Trophoblast cell (in vitro differentiated cells and primary cell): ENCODE measurements at regions not wholly inside any gene's neighbourhood (a gene's known extent, or its start where the extent isn't known, plus 50 kb on each side); places are given as distances from the start of the nearest gene placed in this dataset.

Source experiments
- DNase-seq, 2 donors: peaks; one replicate each; pipeline ENCODE4 v3.0.0-alpha.2; 2016
- H2AFZ ChIP-seq: 2 replicates; pipeline ENCODE4 v1.6.1; 2013; ENCODE audit warnings: low read length, moderate library complexity, mild to moderate bottlenecking; ENCODE audit not compliant: insufficient read depth, poor library complexity
- H2AK5ac ChIP-seq: 2 replicates; pipeline ENCODE4 v1.6.1; 2013; ENCODE audit warnings: mild to moderate bottlenecking, low read length
- H2BK120ac ChIP-seq: 2 replicates; pipeline ENCODE4 v1.6.1; 2013; ENCODE audit warnings: low read length, mild to moderate bottlenecking, moderate library complexity; ENCODE audit not compliant: insufficient read depth, poor library complexity
- H2BK12ac ChIP-seq: 2 replicates; pipeline ENCODE4 v1.6.1; 2013; ENCODE audit warnings: mild to moderate bottlenecking, low read length, moderate library complexity
- H2BK5ac ChIP-seq: 2 replicates; pipeline ENCODE4 v1.6.1; 2013; ENCODE audit warnings: low read length, low read depth, moderate library complexity, mild to moderate bottlenecking; ENCODE audit not compliant: poor library complexity
- H3K14ac ChIP-seq: 2 replicates; pipeline ENCODE4 v1.6.1; 2013; ENCODE audit warnings: mild to moderate bottlenecking, low read length
- H3K18ac ChIP-seq: 2 replicates; pipeline ENCODE4 v1.6.1; 2013; ENCODE audit warnings: mild to moderate bottlenecking, low read length
- H3K23ac ChIP-seq: 2 replicates; pipeline ENCODE4 v1.6.1; 2013; ENCODE audit warnings: low read length
- H3K27ac ChIP-seq: 2 replicates; pipeline ENCODE4 v1.5.1; 2013; ENCODE audit warnings: low read depth, mild to moderate bottlenecking, inconsistent platforms, low read length, moderate library complexity
- H3K27me3 ChIP-seq: 2 replicates; pipeline ENCODE4 v1.6.1; 2013; ENCODE audit warnings: inconsistent platforms, mild to moderate bottlenecking, low read length, moderate library complexity; ENCODE audit not compliant: insufficient read depth
- H3K36me3 ChIP-seq, 2 experiments: 1 replicate in 1 of 2; 2 replicates in 1 of 2; pipeline ENCODE4 v1.6.1; 2013; ENCODE audit warnings: low read length in 2 of 2, mild to moderate bottlenecking in 2 of 2, moderate library complexity in 1 of 2; ENCODE audit not compliant: insufficient read depth in 2 of 2, control insufficient read depth in 1 of 2
- H3K4ac ChIP-seq: 2 replicates; pipeline ENCODE4 v1.6.1; 2013; ENCODE audit warnings: low read depth, mild to moderate bottlenecking, low read length, moderate library complexity
- H3K4me1 ChIP-seq, 2 experiments: 1 replicate in 1 of 2; 2 replicates in 1 of 2; pipeline ENCODE4 v1.6.1; 2013; ENCODE audit warnings: low read length in 2 of 2, mild to moderate bottlenecking in 2 of 2, moderate library complexity in 1 of 2; ENCODE audit not compliant: insufficient read depth in 2 of 2, control insufficient read depth in 1 of 2
- H3K4me2 ChIP-seq: 2 replicates; pipeline ENCODE4 v1.6.1; 2013; ENCODE audit warnings: inconsistent platforms, mild to moderate bottlenecking, low read length, moderate library complexity
- H3K4me3 ChIP-seq: 2 replicates; pipeline ENCODE4 v1.5.1; 2013; ENCODE audit warnings: mild to moderate bottlenecking, low read depth, low read length, inconsistent platforms
- H3K79me1 ChIP-seq: one replicate; pipeline ENCODE4 v1.6.1; 2013; ENCODE audit warnings: low read length
- H3K79me2 ChIP-seq: 2 replicates; pipeline ENCODE4 v1.6.1; 2013; ENCODE audit warnings: low read length, mild to moderate bottlenecking; ENCODE audit not compliant: control insufficient read depth, insufficient read depth, poor library complexity
- H3K9ac ChIP-seq: 2 replicates; pipeline ENCODE4 v1.6.1; 2013; ENCODE audit warnings: mild to moderate bottlenecking, low read length
- H3K9me3 ChIP-seq: 2 replicates; pipeline ENCODE4 v1.6.1; 2013; ENCODE audit warnings: low read depth, mild to moderate bottlenecking, control low read depth, inconsistent platforms, low read length; ENCODE audit not compliant: insufficient read depth
- H4K12ac ChIP-seq: 2 replicates; pipeline ENCODE4 v1.6.1; 2013; ENCODE audit warnings: low read depth, mild to moderate bottlenecking, low read length, moderate library complexity
- H4K8ac ChIP-seq: 2 replicates; pipeline ENCODE4 v1.6.1; 2013; ENCODE audit warnings: low read depth, mild to moderate bottlenecking, low read length, moderate library complexity
- H4K91ac ChIP-seq: one replicate; pipeline ENCODE4 v1.6.1; 2013; ENCODE audit warnings: low read depth, mild to moderate bottlenecking, low read length, moderate library complexity
- WGBS: extraction: QIAGEN DNeasy Blood & Tissue Kit; methylation state at CpG from one replicate; pipeline ENCODE4 v1.1.7; 2013; ENCODE audit warnings: missing lambda C conversion rate; ENCODE audit not compliant: insufficient read length, insufficient coverage; ENCODE audit errors: extremely low coverage; 5-methylcytosine and 5-hydroxymethylcytosine counted together

DNA sequence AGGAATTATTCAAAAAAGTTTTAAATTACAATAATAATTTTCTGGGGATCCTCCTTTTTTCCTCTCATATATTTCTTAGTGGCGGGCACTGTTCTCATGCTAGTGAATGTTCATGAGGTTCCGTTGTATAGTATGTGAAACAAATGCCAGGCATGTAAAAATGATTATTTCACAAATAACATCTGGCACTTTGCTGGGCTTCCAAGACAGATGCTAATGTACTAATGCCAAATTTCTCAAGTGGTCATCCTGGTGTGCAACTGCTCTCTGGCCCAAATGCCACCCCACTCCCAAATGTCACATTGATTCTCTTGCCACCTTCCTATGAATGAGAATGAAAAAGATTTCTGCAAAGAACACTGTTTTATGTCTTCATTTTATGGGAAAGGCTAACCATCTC lies 564.0 kb upstream of the GCFC2 start:
- Histone ChIP-seq H3K9me3 (no peaks in the 10 kb centered on the region), H2AK5ac (no peak overlapping the region), H3K4me2 (no peak overlapping the region), H4K12ac (no peak overlapping the region), H3K36me3 (no peaks in the 10 kb centered on the region), H4K8ac (no peak overlapping the region), H2BK120ac (no peak overlapping the region), H2AFZ (no peak overlapping the region), H2BK5ac (no peak overlapping the region), H3K23ac (no peak overlapping the region), H4K91ac (no peak overlapping the region), H3K27ac (no peak overlapping the region), H3K18ac (no peak overlapping the region), H2BK12ac (no peak overlapping the region), H3K79me2 (no peaks in the 10 kb centered on the region), H3K4ac (no peak overlapping the region), H3K27me3 (no peaks in the 10 kb centered on the region), H3K14ac (no peak overlapping the region), H3K4me1 (peaks cover 2 to 7% of the 10 kb centered on the region in 2 experiments), H3K9ac (no peak overlapping the region), H3K4me3 (no peak overlapping the region), H3K79me1 (no peaks in the 10 kb centered on the region)
- DNase-seq = no peak
- WGBS = no CpG with 5 or more reads among the region's 2 CpGs

DNA sequence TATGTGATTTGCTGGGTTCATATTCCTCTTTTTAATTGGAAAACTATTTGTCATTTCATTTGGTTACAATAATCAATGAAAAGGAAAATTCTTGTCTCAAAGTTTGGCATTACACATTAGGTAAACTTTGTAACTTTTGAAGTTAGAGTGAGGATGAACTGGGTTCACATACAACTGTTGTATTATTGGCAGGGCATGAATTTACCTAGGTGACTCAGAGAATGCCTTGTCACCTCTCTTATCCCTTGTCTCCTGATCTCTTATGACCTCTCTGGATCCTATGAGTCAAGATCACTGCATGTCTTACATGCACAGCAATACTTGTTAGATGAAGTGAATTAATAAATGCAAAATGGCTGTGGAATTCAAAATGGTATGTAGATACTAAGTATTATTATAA lies 563.4 kb upstream of the GCFC2 start:
- Histone ChIP-seq H3K79me1 (no peaks in the 10 kb centered on the region), H2AFZ (no peak overlapping the region), H3K9ac (no peak overlapping the region), H3K4me2 (no peak overlapping the region), H3K79me2 (no peaks in the 10 kb centered on the region), H2BK5ac (no peak overlapping the region), H2BK120ac (no peak overlapping the region), H2BK12ac (no peak overlapping the region), H3K23ac (no peak overlapping the region), H3K4me1 (peaks cover 2 to 7% of the 10 kb centered on the region in 2 experiments), H3K27me3 (no peaks in the 10 kb centered on the region), H3K27ac (no peak overlapping the region), H4K91ac (no peak overlapping the region), H3K4me3 (no peak overlapping the region), H3K9me3 (no peaks in the 10 kb centered on the region), H3K14ac (no peak overlapping the region), H2AK5ac (no peak overlapping the region), H4K12ac (no peak overlapping the region), H4K8ac (no peak overlapping the region), H3K18ac (no peak overlapping the region), H3K36me3 (no peaks in the 10 kb centered on the region), H3K4ac (no peak overlapping the region)
- DNase-seq = peak in 1 of 2 donors; percentile 3

GRCh38 chr2:76270096-76270710 lies 559.5 kb upstream of the GCFC2 start:
- H3K9me3 ChIP-seq = no peaks in the 10 kb centered on the region
- no peaks in the 10 kb centered on the region for H3K36me3 ChIP-seq
- H3K79me2 ChIP-seq = no peaks in the 10 kb centered on the region
- peaks cover 2 to 7% of the 10 kb centered on the region in 2 experiments for H3K4me1 ChIP-seq
- no peak overlapping the region for H3K4me2 ChIP-seq
- H3K4ac ChIP-seq = no peak overlapping the region
- H3K18ac ChIP-seq = no peak overlapping the region
- no peak overlapping the region for H2AFZ ChIP-seq
- H4K12ac ChIP-seq = no peak overlapping the region
- no peak overlapping the region for H2BK12ac ChIP-seq
- H2BK120ac ChIP-seq = no peak overlapping the region
- H3K27ac ChIP-seq = no peak overlapping the region
- no peak overlapping the region for H3K9ac ChIP-seq
- no CpG with 5 or more reads among the region's 4 CpGs for WGBS
- H2BK5ac ChIP-seq = no peak overlapping the region
- no peaks in the 10 kb centered on the region for H3K79me1 ChIP-seq
- no peak overlapping the region for H3K14ac ChIP-seq
- no peak overlapping the region for H4K91ac ChIP-seq
- no peak overlapping the region for H2AK5ac ChIP-seq
- no peak for DNase-seq
- no peak overlapping the region for H4K8ac ChIP-seq
- no peak overlapping the region for H3K23ac ChIP-seq
- H3K27me3 ChIP-seq = no peaks in the 10 kb centered on the region
- H3K4me3 ChIP-seq = no peak overlapping the region

GRCh38 chr2:76268902-76269620 lies 558.3 kb upstream of the GCFC2 start:
- no peak overlapping the region for H3K18ac ChIP-seq
- H3K27ac ChIP-seq = no peak overlapping the region
- no CpG with 5 or more reads among the region's 5 CpGs for WGBS
- no peak overlapping the region for H2AK5ac ChIP-seq
- H4K91ac ChIP-seq = no peak overlapping the region
- H3K4me2 ChIP-seq = no peak overlapping the region
- no peak for DNase-seq
- no peak overlapping the region for H2AFZ ChIP-seq
- H3K27me3 ChIP-seq = no peaks in the 10 kb centered on the region
- peaks cover 2 to 7% of the 10 kb centered on the region in 2 experiments for H3K4me1 ChIP-seq
- H2BK120ac ChIP-seq = no peak overlapping the region
- no peak overlapping the region for H3K4me3 ChIP-seq
- no peak overlapping the region for H4K12ac ChIP-seq
- no peaks in the 10 kb centered on the region for H3K79me1 ChIP-seq
- H4K8ac ChIP-seq = no peak overlapping the region
- H3K4ac ChIP-seq = no peak overlapping the region
- H3K9ac ChIP-seq = no peak overlapping the region
- no peaks in the 10 kb centered on the region for H3K79me2 ChIP-seq
- no peaks in the 10 kb centered on the region for H3K36me3 ChIP-seq
- H3K23ac ChIP-seq = no peak overlapping the region
- no peak overlapping the region for H3K14ac ChIP-seq
- H3K9me3 ChIP-seq = no peaks in the 10 kb centered on the region
- no peak overlapping the region for H2BK12ac ChIP-seq
- H2BK5ac ChIP-seq = no peak overlapping the region
